ENCODE measurements at regions not wholly inside any gene's neighbourhood (a gene's known extent, or its start where the extent isn't known, plus 50 kb on each side); places are given as distances from the start of the nearest gene placed in this dataset.
A peak's percentile ranks its signal among the peaks of the same experiment; 100 is the strongest.

- DNase-seq (ENCODE audit: low read depth in 2 of 2), result no peak
Observed at GRCh38 chr18:65548316-65548715, 202.5 kb upstream of the CDH7 start.

DNA sequence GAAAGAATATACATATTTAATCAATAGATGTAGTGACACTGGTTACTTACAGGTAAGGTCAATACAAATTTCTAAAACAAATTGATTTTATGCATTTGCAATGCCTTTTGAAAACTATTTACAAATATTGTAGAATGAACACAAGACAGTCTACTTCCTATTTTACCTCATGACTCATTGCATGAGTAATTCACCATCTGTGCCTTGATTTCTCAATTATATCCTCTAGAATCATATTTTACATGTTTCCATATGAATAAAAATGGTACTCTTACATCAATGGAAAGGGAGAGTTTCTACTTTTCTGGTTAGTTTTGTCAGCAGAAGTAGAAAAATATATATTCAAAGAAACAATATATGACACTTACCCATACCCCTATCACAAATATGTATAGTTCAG lies 203.8 kb upstream of the CDH7 start:
- DNase-seq (ENCODE audit: low read depth in 2 of 2), result no peak

GRCh38 chr18:65544701-65545100 lies 206.1 kb upstream of the CDH7 start:
- DNase-seq (ENCODE audit: low read depth in 2 of 2), result no peak

DNA sequence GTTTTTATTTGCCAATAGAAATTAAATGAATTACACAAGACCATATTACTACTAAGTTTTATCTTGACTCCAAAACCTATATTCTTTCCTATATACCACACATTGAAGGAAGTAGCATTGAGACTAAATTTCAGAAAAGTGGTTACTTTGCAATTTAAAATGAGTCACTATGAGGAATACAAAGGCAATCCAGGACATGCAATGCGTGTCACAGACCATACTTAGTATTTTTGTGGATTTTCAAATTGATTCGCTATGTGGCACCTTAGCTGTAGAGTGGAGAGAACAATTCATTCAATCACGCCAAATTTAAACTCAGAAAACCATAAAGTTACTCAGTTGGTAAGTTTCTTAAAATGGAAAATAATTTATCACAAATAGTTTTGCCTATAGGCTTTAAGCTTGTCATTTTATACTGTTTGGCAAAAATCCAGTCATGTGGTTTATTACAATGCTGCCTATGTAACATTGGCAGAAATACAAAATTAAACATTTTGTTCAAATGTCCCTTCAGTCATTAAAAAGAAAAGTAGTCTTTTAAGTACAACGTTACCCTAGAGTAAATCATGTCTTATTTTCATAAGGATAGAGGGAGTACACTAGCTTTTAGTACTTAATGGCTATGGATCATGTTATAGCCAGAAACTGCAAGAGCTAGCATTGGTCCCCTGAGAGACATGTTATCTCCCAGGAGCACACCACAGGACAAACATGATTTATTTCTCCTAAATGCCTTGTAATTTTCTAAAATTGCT lies 222.8 kb upstream of the CDH7 start:
- DNase-seq (ENCODE audit: low read depth in 2 of 2), result peak; percentile 4 to 11

DNA sequence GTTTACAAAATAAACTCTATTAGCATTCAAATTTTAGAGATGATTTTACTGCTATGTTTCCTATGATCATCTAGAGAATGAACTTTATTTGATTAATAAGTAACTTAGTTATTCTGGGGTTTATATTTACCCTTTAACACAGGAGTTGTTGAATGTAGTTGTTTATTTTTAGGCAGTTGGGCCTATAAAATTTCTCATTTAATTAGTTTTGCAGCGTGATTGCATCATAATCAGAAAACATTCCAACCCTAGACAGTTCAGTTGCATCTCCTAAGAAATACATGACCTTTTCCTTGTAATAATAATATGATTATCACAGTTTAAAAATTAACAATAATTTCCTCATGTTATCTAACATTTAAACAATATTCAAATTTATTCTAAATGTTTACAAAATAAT lies 224.7 kb upstream of the CDH7 start:
- no peak for DNase-seq (ENCODE audit: low read depth in 2 of 2)

- no peak for DNase-seq (ENCODE audit: low read depth in 2 of 2)
Observed at GRCh38 chr18:65523461-65523860, 227.4 kb upstream of the CDH7 start.

DNA sequence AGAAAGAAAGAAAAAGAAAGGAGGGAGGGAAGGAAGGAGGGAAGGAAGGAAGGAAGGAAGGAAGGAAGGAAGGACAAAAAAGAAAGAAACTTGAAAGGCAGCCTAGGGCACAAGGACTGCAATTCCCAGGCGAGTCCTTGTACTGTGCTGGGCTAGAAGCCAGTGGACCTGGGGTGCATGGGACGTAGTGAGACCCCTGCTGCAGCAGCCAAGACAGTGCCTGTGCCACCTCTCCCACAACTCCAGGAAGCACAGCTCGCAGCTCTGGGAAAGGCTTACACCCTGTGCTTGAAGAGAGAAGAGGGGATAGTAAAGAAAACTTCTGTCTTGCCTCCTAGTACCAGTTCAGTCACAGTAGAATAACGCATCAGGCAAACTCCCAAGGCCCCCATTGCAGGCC lies 227.9 kb upstream of the CDH7 start:
- no peak for DNase-seq (ENCODE audit: low read depth in 2 of 2)

DNA sequence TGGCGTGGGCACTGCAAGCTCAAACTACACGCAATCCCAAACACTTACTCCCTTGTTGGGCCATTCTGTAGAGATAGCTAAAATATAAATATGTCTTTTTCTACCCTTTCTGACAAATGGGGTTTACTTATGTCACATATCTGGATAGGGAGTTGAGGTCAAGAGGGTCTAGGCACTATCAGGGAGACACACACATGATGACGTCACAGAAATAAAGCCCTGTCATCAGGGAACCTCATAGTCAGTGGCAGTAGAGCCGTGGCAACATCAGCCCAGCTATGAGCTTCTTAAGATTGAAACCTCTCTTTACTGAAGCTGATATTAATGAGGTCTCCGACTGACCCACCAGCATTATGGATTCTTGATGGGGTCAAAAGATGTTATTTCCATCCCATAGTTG lies 234.6 kb upstream of the CDH7 start:
- DNase-seq (ENCODE audit: low read depth in 2 of 2), result no peak

- no peak for DNase-seq (ENCODE audit: low read depth in 2 of 2)
Observed at GRCh38 chr18:65498605-65499004, 252.2 kb upstream of the CDH7 start.

DNA sequence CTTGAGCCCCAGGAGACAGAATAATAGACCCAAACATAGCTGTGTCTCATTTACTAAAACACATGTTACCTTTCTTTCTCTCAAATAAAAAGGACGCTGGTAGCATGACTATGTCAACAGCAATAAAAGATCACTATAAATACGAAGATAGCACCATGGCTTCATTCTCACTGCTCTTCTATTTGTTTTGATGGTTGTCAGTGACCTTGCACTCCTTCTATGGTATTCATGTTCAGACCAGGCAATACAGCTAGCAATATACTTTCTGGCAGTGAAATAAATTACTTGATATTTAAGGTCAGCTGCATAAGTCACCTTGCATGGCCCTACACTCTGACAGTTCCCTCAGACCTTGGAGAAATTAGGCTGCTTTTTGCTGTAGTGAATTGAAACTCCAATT lies 263.2 kb upstream of the CDH7 start:
- no peak for DNase-seq (ENCODE audit: low read depth in 2 of 2)

DNA sequence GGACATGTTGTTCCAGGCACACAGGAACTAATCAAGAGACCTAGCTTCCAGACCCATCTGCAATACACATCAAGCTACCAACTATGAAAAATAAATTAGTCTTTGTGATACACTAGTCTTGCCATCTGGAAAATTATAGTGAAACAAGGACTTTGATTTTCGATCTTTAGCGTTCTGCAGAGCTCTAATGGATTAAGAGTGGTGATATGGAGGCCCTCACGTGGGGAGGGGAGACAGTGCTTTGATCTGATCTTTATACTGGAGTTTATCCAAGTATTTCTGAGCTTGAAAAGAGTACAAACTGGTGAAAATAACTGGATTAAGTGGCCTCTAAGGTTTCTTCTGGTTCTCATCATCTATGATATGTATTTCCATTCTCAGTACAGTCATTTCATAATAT lies 273.4 kb upstream of the CDH7 start:
- no peak for DNase-seq (ENCODE audit: low read depth in 2 of 2)

- DNase-seq (ENCODE audit: low read depth in 2 of 2), result no peak
Observed at GRCh38 chr18:65468881-65469280, 281.9 kb upstream of the CDH7 start.

DNA sequence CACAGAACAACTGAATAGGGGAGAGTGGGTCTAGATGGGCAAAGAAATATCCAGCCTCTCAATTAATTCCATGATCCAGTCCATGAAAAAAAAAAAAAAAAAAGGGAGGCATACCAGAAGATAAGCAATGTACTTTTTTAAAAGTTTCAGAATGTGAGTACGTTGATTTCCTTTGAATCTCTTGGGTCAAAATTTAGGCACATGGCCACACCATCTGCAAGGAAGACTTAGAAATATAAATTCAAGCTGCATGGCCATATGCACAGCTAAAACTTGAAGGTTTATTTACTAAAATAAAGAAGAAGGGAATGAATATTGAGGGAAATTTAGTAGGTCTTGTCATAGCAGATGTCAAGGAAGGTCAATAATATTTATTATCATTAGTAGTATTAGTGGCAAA lies 286.5 kb upstream of the CDH7 start:
- no peak for DNase-seq (ENCODE audit: low read depth in 2 of 2)

- no peak for DNase-seq (ENCODE audit: low read depth in 2 of 2)
Observed at GRCh38 chr18:65459741-65460140, 291.1 kb upstream of the CDH7 start.

- no peak for DNase-seq (ENCODE audit: low read depth in 2 of 2)
Observed at GRCh38 chr18:65458871-65459270, 291.9 kb upstream of the CDH7 start.

DNA sequence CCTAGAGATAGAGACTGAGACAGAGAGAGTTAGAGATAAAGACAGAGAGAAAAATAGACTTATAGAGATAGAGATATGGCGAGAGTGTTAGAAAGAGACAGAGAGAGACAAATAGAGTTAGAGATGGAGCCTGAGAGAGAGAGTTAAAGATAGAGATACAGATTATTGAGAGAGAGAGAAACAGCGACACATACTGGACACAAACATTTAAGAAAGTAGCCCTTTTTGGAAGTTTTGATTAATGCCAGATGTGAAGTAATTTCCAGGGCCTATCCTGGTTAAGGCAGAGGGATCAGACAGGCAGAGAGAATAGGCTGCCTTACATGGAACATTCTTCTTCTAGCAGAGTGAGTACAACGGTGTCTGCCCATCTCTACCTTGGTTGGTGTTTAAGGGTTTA lies 311.6 kb upstream of the CDH7 start:
- peak; percentile 52 to 59 for DNase-seq (ENCODE audit: low read depth in 2 of 2)

DNA sequence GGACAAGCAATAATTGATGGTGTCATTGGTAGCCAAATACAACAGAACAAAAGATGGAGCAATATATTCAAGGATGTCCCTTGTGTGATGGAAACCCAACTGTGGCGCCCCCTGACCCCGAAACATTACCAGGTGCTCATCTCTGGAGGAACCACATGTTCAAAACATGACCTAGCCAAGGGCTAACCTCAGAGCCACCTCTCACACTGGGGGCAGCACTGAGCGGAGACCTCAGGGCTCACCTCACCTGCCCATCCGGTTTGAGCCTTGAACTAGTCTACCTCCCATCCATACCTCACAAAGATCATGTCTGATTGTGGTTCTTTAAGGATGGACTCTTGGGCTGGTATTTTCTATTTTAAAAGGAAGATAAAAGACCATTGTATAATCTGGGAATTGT lies 314.4 kb upstream of the CDH7 start:
- DNase-seq (ENCODE audit: low read depth in 2 of 2), result no peak

GRCh38 chr18:65435534-65435933 lies 315.3 kb upstream of the CDH7 start:
- DNase-seq (ENCODE audit: low read depth in 2 of 2), result no peak

GRCh38 chr18:65429601-65430000 lies 321.2 kb upstream of the CDH7 start:
- DNase-seq (ENCODE audit: low read depth in 2 of 2), result no peak

DNA sequence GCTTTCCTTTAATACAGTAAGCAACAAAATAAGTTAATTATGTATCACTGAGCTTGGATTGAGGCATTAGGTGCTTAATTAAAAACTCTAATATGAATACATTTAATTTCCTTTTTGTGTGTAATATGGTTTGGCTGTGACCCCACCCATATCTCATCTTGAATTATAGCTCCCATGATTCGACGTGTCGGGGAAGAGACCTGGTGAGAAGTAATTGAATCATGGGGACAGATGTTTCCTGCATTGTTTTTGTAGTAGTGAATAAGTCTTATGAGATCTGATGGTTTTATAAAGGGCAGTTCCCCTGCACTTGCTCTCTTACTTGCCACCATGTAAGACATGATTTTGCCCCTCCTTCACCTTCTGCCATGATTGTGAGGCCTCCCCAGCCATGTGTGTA lies 325.4 kb upstream of the CDH7 start:
- no peak for DNase-seq (ENCODE audit: low read depth in 2 of 2)

DNA sequence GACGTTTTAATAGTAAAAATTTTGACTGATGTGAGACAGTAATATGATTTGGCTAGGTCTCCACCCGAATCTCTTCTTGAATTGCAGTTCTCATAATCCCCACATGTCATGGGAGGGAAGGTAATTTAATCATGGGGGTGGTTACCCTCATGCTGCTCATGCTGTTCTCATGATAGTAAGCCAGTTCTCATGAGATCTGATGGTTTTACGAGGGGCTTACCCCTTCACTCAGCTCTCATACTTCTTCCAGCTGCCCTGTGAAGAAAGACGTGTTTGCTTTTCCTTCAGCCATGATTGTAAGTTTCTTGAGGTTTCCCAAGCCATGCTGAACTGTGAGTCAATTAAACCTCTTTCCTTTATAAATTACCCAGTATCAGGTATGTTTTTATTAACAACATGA lies 327.0 kb upstream of the CDH7 start:
- DNase-seq (ENCODE audit: low read depth in 2 of 2), result no peak

DNA sequence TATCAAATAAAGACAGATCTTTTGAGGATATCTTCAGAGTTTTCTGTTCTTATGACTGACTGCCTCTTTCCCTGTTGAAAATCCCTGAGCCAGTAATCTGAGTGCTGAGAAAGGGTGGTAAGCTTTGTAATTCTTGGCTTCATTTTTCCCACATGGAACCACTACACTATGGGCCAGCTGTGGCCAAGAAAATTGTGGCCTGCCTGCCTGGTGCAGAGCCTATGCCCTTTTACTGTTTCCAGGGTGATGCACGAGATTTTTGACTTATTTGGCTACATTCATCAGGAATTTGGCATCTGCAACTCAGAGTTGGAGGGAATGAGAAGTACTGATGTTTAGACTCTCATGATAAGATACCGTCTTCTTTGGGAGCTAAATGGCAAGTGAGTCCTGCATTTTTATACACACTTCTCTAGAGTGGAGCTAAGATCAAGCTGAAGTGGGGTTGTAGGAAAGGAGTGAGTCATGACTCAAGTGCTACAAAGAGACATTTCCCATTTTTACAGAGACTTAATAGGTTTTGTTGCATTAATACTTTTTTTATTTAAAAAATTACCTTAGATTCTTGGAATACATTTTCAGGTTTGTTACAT lies 328.2 kb upstream of the CDH7 start:
- DNase-seq (ENCODE audit: low read depth in 2 of 2), result no peak

- no peak for DNase-seq (ENCODE audit: low read depth in 2 of 2)
Observed at GRCh38 chr18:65415098-65415497, 335.7 kb upstream of the CDH7 start.

GRCh38 chr18:65414501-65414900 lies 336.3 kb upstream of the CDH7 start:
- DNase-seq (ENCODE audit: low read depth in 2 of 2), result no peak
